HG03457 (cell line): ENCODE measurements at regions not wholly inside any gene's neighbourhood (a gene's known extent, or its start where the extent isn't known, plus 50 kb on each side); places are given as distances from the start of the nearest gene placed in this dataset.

Experiments used
- ATAC-seq: cut with Tn5 transposase; IDR thresholded peaks from one replicate; pipeline ENCODE4 v1.9.1; 2021; ENCODE audit warnings: moderate number of reproducible peaks; ENCODE audit not compliant: unreplicated experiment

- no peak for ATAC-seq
These were observed 118.5 kb upstream of the HABP2 start for GRCh38 chr10:113434315-113434714.

GRCh38 chr10:113434950-113435349, 117.9 kb upstream of the HABP2 start:
- ATAC-seq: no peak

- no peak for ATAC-seq
These were observed 117.0 kb upstream of the HABP2 start for GRCh38 chr10:113435881-113436280.

GRCh38 chr10:113436851-113437250, 116.0 kb upstream of the HABP2 start:
- no peak for ATAC-seq

- ATAC-seq: no peak
These were observed 114.2 kb upstream of the HABP2 start for GRCh38 chr10:113438652-113439051.

- no peak for ATAC-seq
These were observed 111.6 kb upstream of the HABP2 start for GRCh38 chr10:113441220-113441619.

- no peak for ATAC-seq
These were observed 111.1 kb upstream of the HABP2 start for GRCh38 chr10:113441686-113442270.

GRCh38 chr10:113442336-113442735, 110.5 kb upstream of the HABP2 start:
- no peak for ATAC-seq

GRCh38 chr10:113443141-113443925, 109.5 kb upstream of the HABP2 start:
- no peak for ATAC-seq

- no peak for ATAC-seq
These were observed 108.0 kb upstream of the HABP2 start for GRCh38 chr10:113444766-113445365.

- no peak for ATAC-seq
These were observed 107.1 kb upstream of the HABP2 start for GRCh38 chr10:113445736-113446135.

GRCh38 chr10:113446739-113447138, 106.1 kb upstream of the HABP2 start:
- no peak for ATAC-seq

GRCh38 chr10:113447278-113447677, 105.6 kb upstream of the HABP2 start:
- ATAC-seq: no peak

- no peak for ATAC-seq
These were observed 103.7 kb upstream of the HABP2 start for GRCh38 chr10:113449006-113449695.

- no peak for ATAC-seq
These were observed 102.6 kb upstream of the HABP2 start for GRCh38 chr10:113450046-113450804.

- ATAC-seq: no peak
These were observed 101.9 kb upstream of the HABP2 start for GRCh38 chr10:113450906-113451305.

GRCh38 chr10:113452146-113452845, 100.6 kb upstream of the HABP2 start:
- ATAC-seq: no peak

- no peak for ATAC-seq
These were observed 99.5 kb upstream of the HABP2 start for GRCh38 chr10:113453351-113453750.

GRCh38 chr10:113454341-113455061, 98.4 kb upstream of the HABP2 start:
- no peak for ATAC-seq

- ATAC-seq: no peak
These were observed 96.9 kb upstream of the HABP2 start for GRCh38 chr10:113455947-113456346.
